Superior temporal gyrus (tissue), 1 donor: ENCODE measurements at regions not wholly inside any gene's neighbourhood (a gene's known extent, or its start where the extent isn't known, plus 50 kb on each side); places are given as distances from the start of the nearest gene placed in this dataset.
"Not testable (repeated sequence)": the region's sequence is repeated elsewhere in the genome, so short reads cannot be mapped to it uniquely, and the experiment has no call there.

ENCODE experiments used
- DNase-seq: peaks from one replicate; pipeline ENCODE4 v3.0.0-alpha.2; 2016; ENCODE audit errors: extremely low spot score

GRCh38 chr1:55311979-55312378, 96.8 kb upstream of the USP24 start:
- no peak for DNase-seq

GRCh38 chr1:55311057-55311641, 96.0 kb upstream of the USP24 start:
- DNase-seq, result no peak

GRCh38 chr1:55310505-55310971, 95.4 kb upstream of the USP24 start:
- no peak for DNase-seq

GRCh38 chr1:55309786-55310504, 94.8 kb upstream of the USP24 start:
- no peak for DNase-seq

GRCh38 chr1:55309053-55309452, 93.9 kb upstream of the USP24 start:
- DNase-seq, result no peak

- no peak for DNase-seq
Observed at GRCh38 chr1:55305735-55306134, 90.6 kb upstream of the USP24 start.

- no peak for DNase-seq
Observed at GRCh38 chr1:55304229-55304740, 89.1 kb upstream of the USP24 start.

GRCh38 chr1:55302972-55303371, 87.8 kb upstream of the USP24 start:
- DNase-seq, result no peak

- no peak for DNase-seq
Observed at GRCh38 chr1:55301912-55302311, 86.7 kb upstream of the USP24 start.

GRCh38 chr1:55300975-55301374, 85.8 kb upstream of the USP24 start:
- DNase-seq, result no peak

- no peak for DNase-seq
Observed at GRCh38 chr1:55298167-55298894, 83.2 kb upstream of the USP24 start.

GRCh38 chr1:55296247-55296646, 81.1 kb upstream of the USP24 start:
- DNase-seq, result not testable (repeated sequence)

- no peak for DNase-seq
Observed at GRCh38 chr1:55289614-55290013, 74.5 kb upstream of the USP24 start.

GRCh38 chr1:55289042-55289441, 73.9 kb upstream of the USP24 start:
- DNase-seq, result no peak

GRCh38 chr1:55288245-55288644, 73.1 kb upstream of the USP24 start:
- no peak for DNase-seq

- DNase-seq, result no peak
Observed at GRCh38 chr1:55287723-55288122, 72.6 kb upstream of the USP24 start.

GRCh38 chr1:55286856-55287602, 71.9 kb upstream of the USP24 start:
- DNase-seq, result no peak

- DNase-seq, result no peak
Observed at GRCh38 chr1:55285834-55286233, 70.7 kb upstream of the USP24 start.

GRCh38 chr1:55284856-55285255, 69.7 kb upstream of the USP24 start:
- peak; percentile 78 for DNase-seq

GRCh38 chr1:55282058-55282457, 66.9 kb upstream of the USP24 start:
- no peak for DNase-seq

GRCh38 chr1:55280731-55281130, 65.6 kb upstream of the USP24 start:
- DNase-seq, result no peak

GRCh38 chr1:55279627-55280026, 64.5 kb upstream of the USP24 start:
- DNase-seq, result no peak
